ENCODE measurements at regions not wholly inside any gene's neighbourhood (a gene's known extent, or its start where the extent isn't known, plus 50 kb on each side); places are given as distances from the start of the nearest gene placed in this dataset.

DNA sequence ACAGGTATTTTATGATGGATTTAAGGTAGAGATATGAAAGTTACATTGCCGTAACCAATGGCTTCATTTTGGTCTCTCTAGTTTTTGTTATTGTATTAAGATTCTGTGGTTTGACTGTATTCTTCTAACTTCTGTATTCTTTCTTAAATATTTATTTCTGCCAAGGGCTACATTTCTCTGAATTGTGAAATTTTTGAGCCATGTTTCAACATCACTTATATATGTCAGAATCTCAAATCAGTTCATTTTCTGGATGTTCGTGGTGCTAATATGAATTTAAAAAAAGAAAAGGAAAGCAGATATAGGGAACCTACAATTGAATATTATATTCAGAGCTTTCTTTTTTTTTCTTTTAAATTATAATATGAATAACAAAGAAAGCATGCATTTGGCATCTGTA lies 142.7 kb downstream of the ANXA1 start:
- Histone ChIP-seq H3K4me3 (ENCODE audit: low read depth in 2 of 2, low read length in 1 of 2) (no peak overlapping the region), H3K27me3 (ENCODE audit: insufficient read depth) (no peaks in the 10 kb centered on the region), H2AFZ (ENCODE audit: low read depth) (no peak overlapping the region), H3K9me3 (no peaks in the 10 kb centered on the region), H3K36me3 (replicated peaks in 1 of 2; ENCODE audit: control insufficient read depth in 1 of 2, insufficient read depth in 2 of 2, low read length in 1 of 2) (no peaks in the 10 kb centered on the region), H3K79me2 (ENCODE audit: insufficient read depth) (no peaks in the 10 kb centered on the region), H3K4me2 (no peak overlapping the region), H3F3A (replicated peaks; ENCODE audit: insufficient read depth) (no peaks in the 10 kb centered on the region), H3K9ac (no peak overlapping the region), H3K9me2 (no peaks in the 10 kb centered on the region), H4K20me1 (ENCODE audit: insufficient read depth) (no peaks in the 10 kb centered on the region), H3K27ac (ENCODE audit: low read depth in 2 of 2, low read length in 1 of 2) (no peak overlapping the region), H3K4me1 (ENCODE audit: control insufficient read depth in 1 of 2, insufficient read depth in 2 of 2, low read depth in 1 of 2, low read length in 1 of 2) (no peaks in the 10 kb centered on the region)
- POLR2A ChIA-PET, result no interaction called here
- whole genome bisulfite sequencing (ENCODE audit: low lambda C conversion rate), result 23% methylated on average over 2 of the region's 2 CpGs
- DNase-seq, result no peak
- CTCF ChIA-PET, result no interaction called here
- TF ChIP-seq MEF2A (IDR thresholded peaks at IDR 0.05; ENCODE audit: borderline replicate concordance, low read depth) (no peak), TAF1 (IDR thresholded peaks at IDR 0.05; ENCODE audit: borderline replicate concordance, low read depth, low read length) (no peak), JUND (IDR thresholded peaks at IDR 0.05) (no peak), EZH2phosphoT487 (IDR thresholded peaks at IDR 0.05; ENCODE audit: borderline replicate concordance, low read depth) (no peak), ELF1 (IDR thresholded peaks at IDR 0.05) (no peak), RCOR1 (IDR thresholded peaks at IDR 0.05; ENCODE audit: low read length) (no peak), SIN3A (IDR thresholded peaks at IDR 0.05; ENCODE audit: borderline replicate concordance, low read depth, low read length) (no peak), RAD21 (IDR thresholded peaks at IDR 0.05; ENCODE audit: low read length) (no peak), RXRA (IDR thresholded peaks at IDR 0.05; ENCODE audit: borderline replicate concordance, low read depth) (no peak), FOXM1 (IDR thresholded peaks at IDR 0.05; ENCODE audit: low read depth) (no peak), TEAD4 (IDR thresholded peaks at IDR 0.05; ENCODE audit: borderline replicate concordance, insufficient read depth) (no peak), POLR2AphosphoS5 (IDR thresholded peaks at IDR 0.05; ENCODE audit: low read depth, low read length) (no peak), EP300 (IDR thresholded peaks at IDR 0.05; ENCODE audit: borderline replicate concordance in 1 of 2, low read depth in 1 of 2, low read length in 1 of 2) (no peak)
- TF ChIP-seq, protein P1, sequence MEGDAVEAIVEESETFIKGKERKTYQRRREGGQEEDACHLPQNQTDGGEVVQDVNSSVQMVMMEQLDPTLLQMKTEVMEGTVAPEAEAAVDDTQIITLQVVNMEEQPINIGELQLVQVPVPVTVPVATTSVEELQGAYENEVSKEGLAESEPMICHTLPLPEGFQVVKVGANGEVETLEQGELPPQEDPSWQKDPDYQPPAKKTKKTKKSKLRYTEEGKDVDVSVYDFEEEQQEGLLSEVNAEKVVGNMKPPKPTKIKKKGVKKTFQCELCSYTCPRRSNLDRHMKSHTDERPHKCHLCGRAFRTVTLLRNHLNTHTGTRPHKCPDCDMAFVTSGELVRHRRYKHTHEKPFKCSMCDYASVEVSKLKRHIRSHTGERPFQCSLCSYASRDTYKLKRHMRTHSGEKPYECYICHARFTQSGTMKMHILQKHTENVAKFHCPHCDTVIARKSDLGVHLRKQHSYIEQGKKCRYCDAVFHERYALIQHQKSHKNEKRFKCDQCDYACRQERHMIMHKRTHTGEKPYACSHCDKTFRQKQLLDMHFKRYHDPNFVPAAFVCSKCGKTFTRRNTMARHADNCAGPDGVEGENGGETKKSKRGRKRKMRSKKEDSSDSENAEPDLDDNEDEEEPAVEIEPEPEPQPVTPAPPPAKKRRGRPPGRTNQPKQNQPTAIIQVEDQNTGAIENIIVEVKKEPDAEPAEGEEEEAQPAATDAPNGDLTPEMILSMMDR (IDR thresholded peaks at IDR 0.05), result no peak
- TF ChIP-seq, protein P2, sequence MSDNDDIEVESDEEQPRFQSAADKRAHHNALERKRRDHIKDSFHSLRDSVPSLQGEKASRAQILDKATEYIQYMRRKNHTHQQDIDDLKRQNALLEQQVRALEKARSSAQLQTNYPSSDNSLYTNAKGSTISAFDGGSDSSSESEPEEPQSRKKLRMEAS (IDR thresholded peaks at IDR 0.05; ENCODE audit: low read depth), result no peak
- TF ChIP-seq, protein P3, sequence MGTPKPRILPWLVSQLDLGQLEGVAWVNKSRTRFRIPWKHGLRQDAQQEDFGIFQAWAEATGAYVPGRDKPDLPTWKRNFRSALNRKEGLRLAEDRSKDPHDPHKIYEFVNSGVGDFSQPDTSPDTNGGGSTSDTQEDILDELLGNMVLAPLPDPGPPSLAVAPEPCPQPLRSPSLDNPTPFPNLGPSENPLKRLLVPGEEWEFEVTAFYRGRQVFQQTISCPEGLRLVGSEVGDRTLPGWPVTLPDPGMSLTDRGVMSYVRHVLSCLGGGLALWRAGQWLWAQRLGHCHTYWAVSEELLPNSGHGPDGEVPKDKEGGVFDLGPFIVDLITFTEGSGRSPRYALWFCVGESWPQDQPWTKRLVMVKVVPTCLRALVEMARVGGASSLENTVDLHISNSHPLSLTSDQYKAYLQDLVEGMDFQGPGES (IDR thresholded peaks at IDR 0.05; ENCODE audit: low read depth, low read length), result no peak

DNA sequence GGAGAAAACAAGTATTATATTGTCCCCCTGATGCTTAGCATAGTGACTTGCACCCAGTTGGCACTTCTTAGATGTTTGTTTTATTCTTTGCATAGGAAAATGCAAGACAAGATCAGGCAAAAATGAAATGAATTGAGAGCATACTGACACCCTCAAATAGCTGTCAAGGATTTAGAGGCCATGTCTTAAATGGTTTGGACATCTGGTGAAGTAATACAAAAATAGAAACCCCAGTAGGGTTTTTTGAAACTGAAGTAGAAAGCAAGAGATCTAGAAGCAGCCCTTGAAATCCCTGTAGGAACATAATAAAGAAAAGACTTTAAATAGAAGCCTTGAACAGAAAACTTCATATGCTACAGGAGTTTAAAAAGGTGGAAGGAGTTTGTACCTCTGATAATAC lies 174.3 kb downstream of the ANXA1 start:
- Histone ChIP-seq H3K9me2 (no peaks in the 10 kb centered on the region), H3K27ac (ENCODE audit: low read depth in 2 of 2, low read length in 1 of 2) (no peak overlapping the region), H3K4me1 (ENCODE audit: control insufficient read depth in 1 of 2, insufficient read depth in 2 of 2, low read depth in 1 of 2, low read length in 1 of 2) (no peaks in the 10 kb centered on the region), H2AFZ (ENCODE audit: low read depth) (no peak overlapping the region), H3K4me3 (ENCODE audit: low read depth in 2 of 2, low read length in 1 of 2) (no peak overlapping the region), H3K4me2 (no peak overlapping the region), H3K79me2 (ENCODE audit: insufficient read depth) (no peaks in the 10 kb centered on the region), H3K36me3 (replicated peaks in 1 of 2; ENCODE audit: control insufficient read depth in 1 of 2, insufficient read depth in 2 of 2, low read length in 1 of 2) (no peaks in the 10 kb centered on the region), H3K9me3 (no peaks in the 10 kb centered on the region), H3K27me3 (ENCODE audit: insufficient read depth) (no peaks in the 10 kb centered on the region), H3K9ac (no peak overlapping the region), H4K20me1 (ENCODE audit: insufficient read depth) (no peaks in the 10 kb centered on the region), H3F3A (replicated peaks; ENCODE audit: insufficient read depth) (no peaks in the 10 kb centered on the region)
- TF ChIP-seq, protein P4, sequence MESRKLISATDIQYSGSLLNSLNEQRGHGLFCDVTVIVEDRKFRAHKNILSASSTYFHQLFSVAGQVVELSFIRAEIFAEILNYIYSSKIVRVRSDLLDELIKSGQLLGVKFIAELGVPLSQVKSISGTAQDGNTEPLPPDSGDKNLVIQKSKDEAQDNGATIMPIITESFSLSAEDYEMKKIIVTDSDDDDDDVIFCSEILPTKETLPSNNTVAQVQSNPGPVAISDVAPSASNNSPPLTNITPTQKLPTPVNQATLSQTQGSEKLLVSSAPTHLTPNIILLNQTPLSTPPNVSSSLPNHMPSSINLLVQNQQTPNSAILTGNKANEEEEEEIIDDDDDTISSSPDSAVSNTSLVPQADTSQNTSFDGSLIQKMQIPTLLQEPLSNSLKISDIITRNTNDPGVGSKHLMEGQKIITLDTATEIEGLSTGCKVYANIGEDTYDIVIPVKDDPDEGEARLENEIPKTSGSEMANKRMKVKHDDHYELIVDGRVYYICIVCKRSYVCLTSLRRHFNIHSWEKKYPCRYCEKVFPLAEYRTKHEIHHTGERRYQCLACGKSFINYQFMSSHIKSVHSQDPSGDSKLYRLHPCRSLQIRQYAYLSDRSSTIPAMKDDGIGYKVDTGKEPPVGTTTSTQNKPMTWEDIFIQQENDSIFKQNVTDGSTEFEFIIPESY (IDR thresholded peaks at IDR 0.05; ENCODE audit: borderline replicate concordance, low read depth), result no peak
- TF ChIP-seq POLR2AphosphoS5 (IDR thresholded peaks at IDR 0.05; ENCODE audit: low read depth, low read length) (no peak), FOXM1 (IDR thresholded peaks at IDR 0.05; ENCODE audit: low read depth) (no peak), SIN3A (IDR thresholded peaks at IDR 0.05; ENCODE audit: borderline replicate concordance, low read depth, low read length) (no peak), MEF2A (IDR thresholded peaks at IDR 0.05; ENCODE audit: borderline replicate concordance, low read depth) (no peak), NFIC (IDR thresholded peaks at IDR 0.05; ENCODE audit: borderline replicate concordance) (no peak)
- ChIA-PET POLR2A (no interaction called here), CTCF (no interaction called here)
- no peak for DNase-seq

All from SK-N-SH (cell line).